HL-60 (cell line): ENCODE measurements at regions not wholly inside any gene's neighbourhood (a gene's known extent, or its start where the extent isn't known, plus 50 kb on each side); places are given as distances from the start of the nearest gene placed in this dataset.

Experiments used
- TF ChIP-seq, protein P1 (sequence below): IDR thresholded peaks from one replicate; pipeline ENCODE4 v1.5.1; 2011; ENCODE audit warnings: low read length, control low read depth, inconsistent platforms; ENCODE audit not compliant: insufficient read depth
- TF ChIP-seq, protein P2 (sequence below): IDR thresholded peaks from 2 replicates; pipeline ENCODE4 v1.6.1; 2012; ENCODE audit warnings: low read depth; ENCODE audit not compliant: insufficient replicate concordance

DNA sequence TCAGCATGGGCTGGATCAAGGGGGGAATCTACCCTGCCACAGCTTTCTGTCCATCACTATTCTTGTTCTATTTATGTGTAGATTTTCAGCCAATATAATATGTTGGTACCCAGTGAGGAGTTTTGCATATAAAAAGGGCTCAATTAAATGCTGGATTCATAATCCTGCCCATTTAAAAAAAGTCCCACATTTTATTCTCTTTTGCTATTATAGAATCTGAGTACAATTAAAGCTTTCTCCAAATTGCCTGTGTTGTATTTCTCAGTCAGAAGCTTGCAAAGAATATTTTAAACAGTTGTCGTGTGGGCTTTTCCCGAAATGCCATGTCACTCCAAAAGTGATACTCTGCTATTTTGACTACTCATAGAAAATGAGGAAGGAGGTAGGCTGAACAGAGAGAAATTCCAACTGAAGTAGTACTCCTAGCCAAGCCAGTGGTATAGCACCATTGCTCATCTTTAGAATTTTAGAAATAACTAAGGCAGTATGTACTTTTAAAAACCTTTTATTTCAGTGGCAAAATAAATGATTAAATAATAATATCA lies 108.3 kb upstream of the HDAC9 start:
- TF ChIP-seq, protein P1, sequence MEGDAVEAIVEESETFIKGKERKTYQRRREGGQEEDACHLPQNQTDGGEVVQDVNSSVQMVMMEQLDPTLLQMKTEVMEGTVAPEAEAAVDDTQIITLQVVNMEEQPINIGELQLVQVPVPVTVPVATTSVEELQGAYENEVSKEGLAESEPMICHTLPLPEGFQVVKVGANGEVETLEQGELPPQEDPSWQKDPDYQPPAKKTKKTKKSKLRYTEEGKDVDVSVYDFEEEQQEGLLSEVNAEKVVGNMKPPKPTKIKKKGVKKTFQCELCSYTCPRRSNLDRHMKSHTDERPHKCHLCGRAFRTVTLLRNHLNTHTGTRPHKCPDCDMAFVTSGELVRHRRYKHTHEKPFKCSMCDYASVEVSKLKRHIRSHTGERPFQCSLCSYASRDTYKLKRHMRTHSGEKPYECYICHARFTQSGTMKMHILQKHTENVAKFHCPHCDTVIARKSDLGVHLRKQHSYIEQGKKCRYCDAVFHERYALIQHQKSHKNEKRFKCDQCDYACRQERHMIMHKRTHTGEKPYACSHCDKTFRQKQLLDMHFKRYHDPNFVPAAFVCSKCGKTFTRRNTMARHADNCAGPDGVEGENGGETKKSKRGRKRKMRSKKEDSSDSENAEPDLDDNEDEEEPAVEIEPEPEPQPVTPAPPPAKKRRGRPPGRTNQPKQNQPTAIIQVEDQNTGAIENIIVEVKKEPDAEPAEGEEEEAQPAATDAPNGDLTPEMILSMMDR: no peak
- TF ChIP-seq, protein P2, sequence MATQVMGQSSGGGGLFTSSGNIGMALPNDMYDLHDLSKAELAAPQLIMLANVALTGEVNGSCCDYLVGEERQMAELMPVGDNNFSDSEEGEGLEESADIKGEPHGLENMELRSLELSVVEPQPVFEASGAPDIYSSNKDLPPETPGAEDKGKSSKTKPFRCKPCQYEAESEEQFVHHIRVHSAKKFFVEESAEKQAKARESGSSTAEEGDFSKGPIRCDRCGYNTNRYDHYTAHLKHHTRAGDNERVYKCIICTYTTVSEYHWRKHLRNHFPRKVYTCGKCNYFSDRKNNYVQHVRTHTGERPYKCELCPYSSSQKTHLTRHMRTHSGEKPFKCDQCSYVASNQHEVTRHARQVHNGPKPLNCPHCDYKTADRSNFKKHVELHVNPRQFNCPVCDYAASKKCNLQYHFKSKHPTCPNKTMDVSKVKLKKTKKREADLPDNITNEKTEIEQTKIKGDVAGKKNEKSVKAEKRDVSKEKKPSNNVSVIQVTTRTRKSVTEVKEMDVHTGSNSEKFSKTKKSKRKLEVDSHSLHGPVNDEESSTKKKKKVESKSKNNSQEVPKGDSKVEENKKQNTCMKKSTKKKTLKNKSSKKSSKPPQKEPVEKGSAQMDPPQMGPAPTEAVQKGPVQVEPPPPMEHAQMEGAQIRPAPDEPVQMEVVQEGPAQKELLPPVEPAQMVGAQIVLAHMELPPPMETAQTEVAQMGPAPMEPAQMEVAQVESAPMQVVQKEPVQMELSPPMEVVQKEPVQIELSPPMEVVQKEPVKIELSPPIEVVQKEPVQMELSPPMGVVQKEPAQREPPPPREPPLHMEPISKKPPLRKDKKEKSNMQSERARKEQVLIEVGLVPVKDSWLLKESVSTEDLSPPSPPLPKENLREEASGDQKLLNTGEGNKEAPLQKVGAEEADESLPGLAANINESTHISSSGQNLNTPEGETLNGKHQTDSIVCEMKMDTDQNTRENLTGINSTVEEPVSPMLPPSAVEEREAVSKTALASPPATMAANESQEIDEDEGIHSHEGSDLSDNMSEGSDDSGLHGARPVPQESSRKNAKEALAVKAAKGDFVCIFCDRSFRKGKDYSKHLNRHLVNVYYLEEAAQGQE: no peak
